ENCODE measurements at regions not wholly inside any gene's neighbourhood (a gene's known extent, or its start where the extent isn't known, plus 50 kb on each side); places are given as distances from the start of the nearest gene placed in this dataset.

DNA sequence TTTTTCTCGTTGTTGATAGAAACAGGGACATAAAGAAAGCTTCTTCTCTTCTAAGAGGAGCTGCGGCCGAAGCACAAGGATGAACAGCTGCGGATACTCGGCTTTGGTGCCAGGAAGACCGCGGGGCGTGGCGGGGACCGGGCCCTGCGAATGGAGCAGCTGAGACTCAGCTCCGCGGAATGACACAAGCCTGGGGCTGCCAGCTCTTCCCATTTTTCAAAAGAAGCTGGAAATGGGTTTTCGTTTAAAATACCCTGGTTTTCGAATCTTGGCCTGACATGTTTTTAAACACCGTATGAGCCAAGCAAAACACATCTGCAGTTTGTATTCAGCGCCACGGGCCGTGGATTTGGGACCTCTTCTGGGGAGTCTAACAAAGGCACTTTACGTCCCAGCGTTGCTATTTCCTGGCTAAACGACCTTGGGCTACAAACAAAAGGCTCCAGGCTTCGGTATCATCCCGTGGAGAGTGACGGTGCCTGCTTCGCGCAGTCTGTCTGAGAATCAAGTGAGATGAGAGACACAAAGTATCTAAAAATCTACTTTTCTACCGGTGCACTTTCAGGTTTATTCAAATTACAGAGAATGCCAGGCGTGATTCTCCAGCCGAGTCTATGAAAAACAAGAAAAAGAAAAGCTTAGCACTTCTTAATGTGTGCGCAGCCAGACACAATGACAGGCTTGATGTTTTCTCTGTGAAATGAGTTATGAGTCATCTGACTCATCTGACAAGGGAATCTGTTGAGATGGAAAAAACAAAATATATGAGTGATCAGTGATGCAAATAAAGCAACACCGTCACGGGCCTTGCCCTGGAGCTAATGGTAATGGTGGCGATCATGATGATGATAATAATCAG lies 114.0 kb upstream of the TMEM132D start:
- DNase-seq (ENCODE audit: low read depth in 2 of 2) = no peak

DNA sequence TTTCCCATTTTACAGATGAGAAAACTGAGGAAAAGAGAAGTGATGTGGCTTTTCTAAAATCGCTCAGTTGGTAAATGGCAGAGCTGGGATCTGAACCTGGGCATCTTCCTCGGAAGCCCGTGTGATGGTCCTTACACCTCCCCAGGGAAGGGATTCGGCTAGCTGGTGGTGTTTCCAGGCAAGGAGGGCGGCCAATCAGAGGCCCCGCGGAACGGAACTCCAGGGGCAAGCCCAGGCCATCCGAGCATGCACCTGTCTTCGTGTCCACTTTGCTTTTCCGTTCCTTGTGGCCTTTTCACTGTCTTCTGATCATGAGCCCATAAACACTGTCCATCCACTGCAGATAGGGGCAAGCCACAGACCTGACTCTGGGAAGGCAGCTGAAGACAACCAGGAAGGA lies 114.8 kb upstream of the TMEM132D start:
- no peak for DNase-seq (ENCODE audit: low read depth in 2 of 2)

DNA sequence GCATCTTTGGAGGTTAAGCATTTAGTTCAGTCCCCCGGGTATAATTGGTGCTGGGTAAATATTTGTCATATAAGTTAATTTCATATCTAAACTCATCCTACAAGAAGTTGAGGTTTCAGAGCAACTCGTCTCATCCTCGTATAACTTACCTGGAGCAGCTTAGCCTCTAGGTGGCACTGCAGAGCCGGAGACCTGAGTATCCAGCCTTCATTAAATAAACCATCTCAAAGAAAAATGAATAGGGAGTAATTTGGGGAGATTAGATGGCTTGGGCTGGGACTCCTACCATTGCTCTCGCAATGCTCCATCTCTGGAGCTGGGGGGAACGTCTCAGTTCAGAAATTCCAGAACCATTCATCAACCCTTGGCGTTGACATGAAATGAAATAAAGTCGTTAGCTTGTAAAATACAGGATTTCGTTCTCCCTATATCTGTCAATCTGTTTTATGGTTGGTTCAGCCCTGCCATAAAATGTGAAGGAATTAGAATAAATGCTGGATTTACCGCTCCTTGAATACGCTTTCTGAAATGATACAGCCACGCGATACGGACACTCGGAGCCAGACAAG lies 122.9 kb upstream of the TMEM132D start:
- DNase-seq (ENCODE audit: low read depth in 2 of 2) = no peak

GRCh38 chr12:130027798-130028197 lies 124.0 kb upstream of the TMEM132D start:
- DNase-seq (ENCODE audit: low read depth in 2 of 2) = no peak

- no peak for DNase-seq (ENCODE audit: low read depth in 2 of 2)
Observed at GRCh38 chr12:130029151-130029550, 125.3 kb upstream of the TMEM132D start.

GRCh38 chr12:130031041-130031440 lies 127.2 kb upstream of the TMEM132D start:
- DNase-seq (ENCODE audit: low read depth in 2 of 2) = no peak

GRCh38 chr12:130031571-130032189 lies 127.9 kb upstream of the TMEM132D start:
- DNase-seq (ENCODE audit: low read depth in 2 of 2) = peak; percentile 12 to 24

DNA sequence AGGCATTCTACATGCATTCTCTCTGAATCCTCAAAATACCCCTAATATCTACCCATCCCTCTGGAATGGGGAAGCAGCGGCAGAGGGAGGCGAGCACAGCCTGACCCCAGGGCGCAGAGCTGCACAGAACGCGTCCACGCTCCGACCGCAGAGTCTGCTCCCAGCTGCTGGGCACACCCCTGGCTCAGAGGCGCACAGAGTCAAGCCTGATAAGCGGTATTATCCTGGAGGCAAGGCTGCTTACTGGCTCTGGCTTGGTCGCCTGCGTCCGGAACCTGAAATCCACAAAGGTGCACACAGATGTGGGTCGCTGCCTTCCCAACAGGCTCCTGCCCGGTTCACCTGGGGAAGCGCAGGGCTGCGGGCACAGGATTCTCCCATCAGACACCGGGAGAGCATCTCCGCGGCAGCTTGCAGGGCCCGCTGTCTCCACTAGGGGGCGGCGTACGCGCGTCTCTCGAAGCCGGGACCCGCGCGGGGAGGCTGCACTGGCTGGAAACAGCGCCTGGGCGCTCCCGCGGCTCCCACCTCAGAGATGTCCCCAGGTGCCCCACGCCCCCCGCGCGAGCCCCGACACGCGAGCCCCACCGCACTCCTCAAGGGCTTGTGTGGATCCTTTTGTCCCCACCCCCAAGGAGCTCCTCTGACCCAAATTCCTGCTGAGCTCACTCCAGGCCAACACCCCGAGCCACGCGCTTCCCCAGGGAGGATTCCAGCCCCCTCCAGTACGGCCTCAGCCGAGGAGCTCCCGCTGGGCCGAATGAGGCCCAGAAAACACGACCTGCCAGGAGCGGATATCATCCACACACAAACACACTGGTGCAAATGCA lies 120.1 kb upstream of the FZD10 start:
- DNase-seq (ENCODE audit: low read depth in 2 of 2) = no peak

- no peak for DNase-seq (ENCODE audit: low read depth in 2 of 2)
Observed at GRCh38 chr12:130043685-130044406, 118.4 kb upstream of the FZD10 start.

DNA sequence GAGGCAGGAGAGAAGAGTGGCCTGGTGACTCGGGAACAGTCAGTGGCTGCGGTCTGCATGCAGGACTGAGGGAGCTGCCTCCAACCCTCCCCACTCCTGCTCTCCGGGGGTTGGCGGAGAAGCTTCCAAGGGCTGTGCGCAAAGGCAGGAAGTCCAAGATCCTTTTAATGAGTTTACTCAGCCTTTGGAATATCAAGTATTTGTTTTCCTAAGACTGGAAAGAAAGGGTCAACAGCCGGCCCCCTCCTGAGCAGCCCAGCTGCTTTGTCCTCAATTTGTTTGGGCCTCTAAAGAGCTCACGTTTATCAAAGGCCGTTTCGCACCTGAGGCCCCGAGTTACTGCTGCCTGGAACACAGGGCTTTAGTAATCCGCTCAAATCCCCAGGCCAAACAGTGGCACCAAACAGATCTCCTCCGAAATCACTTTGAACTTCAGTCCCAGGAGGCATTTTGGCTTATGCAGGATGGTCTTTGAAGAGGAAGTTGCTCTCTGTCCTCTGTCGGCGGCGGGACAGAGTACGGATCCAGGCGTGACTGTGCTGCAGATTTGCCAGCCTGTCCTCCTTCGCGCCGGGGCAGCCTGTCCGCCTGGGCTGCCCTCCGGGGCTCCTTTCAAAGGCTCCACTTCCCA lies 117.2 kb upstream of the FZD10 start:
- DNase-seq (ENCODE audit: low read depth in 2 of 2) = no peak

DNA sequence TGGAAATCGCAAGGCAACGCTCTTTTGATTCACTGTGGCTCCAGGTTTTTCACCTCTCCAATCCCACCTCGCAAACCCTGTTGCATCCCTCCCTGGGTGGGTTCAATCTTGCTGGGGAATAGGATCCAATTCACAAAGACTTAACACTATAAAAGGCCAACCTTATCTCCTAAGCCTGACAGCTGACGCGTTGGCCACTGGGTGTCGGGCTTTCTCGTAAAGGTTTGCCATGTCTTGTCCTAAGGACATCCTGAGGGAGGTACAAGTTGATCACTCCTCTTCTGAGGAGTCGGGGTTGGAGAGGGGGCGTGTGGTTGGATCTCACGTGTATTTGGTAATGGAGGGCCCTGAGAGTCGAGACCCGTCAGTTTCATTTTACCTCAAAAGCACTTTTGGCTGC lies 112.6 kb upstream of the FZD10 start:
- no peak for DNase-seq (ENCODE audit: low read depth in 2 of 2)

DNA sequence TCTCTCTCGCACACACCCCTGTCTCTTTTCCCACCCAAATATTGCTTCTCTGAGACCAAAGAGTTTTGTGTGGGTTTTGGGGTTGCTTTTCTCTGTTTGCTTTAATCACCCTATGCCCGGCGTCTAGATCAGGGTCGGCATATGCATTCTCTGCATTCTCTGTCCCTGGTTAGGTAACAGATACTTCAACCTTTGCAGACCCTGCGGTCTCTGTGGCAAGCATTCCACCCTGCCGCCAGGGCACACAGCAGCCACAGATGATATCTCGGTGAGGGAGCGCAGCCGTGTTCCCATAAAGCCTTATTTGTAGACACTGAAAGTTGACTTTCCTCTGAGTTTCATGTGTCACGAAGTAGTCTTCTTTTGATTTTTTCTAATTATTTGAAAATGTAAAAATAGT lies 110.4 kb upstream of the FZD10 start:
- DNase-seq (ENCODE audit: low read depth in 2 of 2) = no peak

DNA sequence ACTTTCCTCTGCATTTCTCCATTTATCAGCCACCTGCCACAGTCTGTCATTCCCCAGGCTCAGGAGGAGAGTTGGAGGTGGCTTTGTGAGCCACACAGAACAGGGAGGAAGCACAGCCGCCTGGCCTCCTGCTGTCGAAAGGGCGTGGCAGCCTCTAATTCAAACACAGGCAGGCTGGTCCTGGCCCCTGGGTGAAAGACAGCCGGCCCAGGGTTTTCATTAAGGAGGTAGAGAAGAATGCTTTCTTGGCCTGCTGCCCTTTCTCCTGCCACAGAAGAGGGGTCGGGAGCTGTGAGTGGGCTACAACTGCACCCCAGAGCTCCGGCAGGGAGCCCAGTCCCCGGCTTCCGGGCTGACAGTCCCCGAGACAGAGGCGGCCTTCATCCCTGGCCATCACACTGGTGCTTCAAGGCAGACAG lies 108.6 kb upstream of the FZD10 start:
- no peak for DNase-seq (ENCODE audit: low read depth in 2 of 2)

DNA sequence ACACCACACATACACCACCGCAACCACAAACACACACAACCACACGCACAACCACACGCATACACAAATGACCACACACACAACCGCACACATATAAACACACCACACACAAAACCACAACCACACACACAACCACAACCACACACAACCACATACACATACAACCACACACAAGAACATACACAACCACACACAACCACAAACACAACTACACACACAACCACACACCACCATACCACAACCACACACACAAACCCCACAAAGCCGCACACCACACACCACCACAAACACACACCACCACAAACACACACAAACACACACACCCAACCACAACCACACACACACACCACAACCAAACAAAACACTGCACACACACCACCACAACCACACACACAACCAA lies 107.5 kb upstream of the FZD10 start:
- no peak for DNase-seq (ENCODE audit: low read depth in 2 of 2)

DNA sequence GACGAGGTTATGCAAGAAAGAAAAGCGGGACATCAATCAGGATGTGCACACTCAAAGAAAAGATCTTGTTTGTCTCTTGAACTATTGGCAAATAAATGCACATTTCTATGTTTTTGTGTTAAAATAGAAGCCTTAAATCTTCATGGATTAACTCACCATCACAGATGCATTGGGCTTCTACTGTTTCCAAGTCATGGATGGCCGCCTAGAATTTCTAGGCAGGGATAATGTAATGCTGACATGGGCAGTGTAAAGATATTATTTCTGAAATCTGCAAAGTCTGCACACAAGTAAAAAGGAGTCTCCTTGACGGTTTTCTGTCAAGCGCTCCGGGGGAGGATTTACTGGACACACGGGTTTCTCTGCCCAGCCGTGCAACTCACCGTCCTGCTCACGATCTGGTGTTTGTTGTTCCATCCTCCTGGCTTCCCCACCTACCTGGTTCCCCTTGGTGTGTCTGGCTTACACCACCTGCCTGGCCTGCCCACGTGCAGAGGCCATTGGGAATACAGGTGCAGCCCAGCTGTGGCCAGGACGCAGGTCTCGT lies 103.3 kb upstream of the FZD10 start:
- no peak for DNase-seq (ENCODE audit: low read depth in 2 of 2)

- DNase-seq (ENCODE audit: low read depth in 2 of 2) = no peak
Observed at GRCh38 chr12:130063866-130064265, 98.4 kb upstream of the FZD10 start.

DNA sequence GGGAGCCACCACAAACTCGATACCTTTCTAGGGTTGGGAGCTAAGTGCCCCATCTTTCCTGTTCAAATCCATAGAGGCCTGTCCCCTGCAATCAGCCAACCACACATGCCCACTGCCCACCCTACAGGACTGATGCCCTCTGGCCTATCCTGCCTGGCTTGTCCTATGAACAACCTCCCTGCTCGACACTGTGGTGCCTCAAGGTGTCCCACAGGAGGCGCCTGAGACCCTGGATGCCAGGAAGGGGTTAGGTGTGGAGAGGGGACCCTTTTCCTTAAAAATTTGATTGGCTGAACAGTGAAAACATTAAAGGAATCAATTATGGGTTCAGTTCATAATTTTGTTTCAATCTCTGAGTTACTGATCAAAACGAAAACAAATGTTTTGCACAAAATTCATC lies 97.3 kb upstream of the FZD10 start:
- no peak for DNase-seq (ENCODE audit: low read depth in 2 of 2)

GRCh38 chr12:130066742-130067141 lies 95.5 kb upstream of the FZD10 start:
- DNase-seq (ENCODE audit: low read depth in 2 of 2) = no peak

GRCh38 chr12:130068741-130069140 lies 93.5 kb upstream of the FZD10 start:
- no peak for DNase-seq (ENCODE audit: low read depth in 2 of 2)

DNA sequence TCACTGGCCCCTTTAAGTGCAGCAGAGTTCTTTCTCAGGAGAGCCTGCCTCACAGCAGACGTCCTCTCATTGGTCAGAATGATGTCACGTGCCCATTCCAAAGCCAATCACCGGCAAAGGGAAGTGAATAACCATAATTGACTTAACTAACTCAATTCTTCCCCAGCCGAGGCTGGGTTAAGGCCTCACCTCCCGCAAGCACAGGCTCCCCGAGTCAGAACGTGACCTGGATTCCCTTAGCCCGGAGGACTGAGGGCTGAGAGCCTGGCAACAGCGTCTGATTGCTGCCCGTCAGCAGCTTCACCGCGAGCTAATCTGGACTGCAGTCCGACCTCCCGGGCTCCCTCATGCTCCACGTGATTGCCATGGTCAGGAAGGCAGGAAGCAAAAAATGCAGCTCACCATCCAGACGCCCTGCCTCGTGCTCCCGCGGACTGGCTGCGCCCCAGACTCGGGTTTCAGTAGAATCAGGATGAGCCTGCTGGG lies 92.1 kb upstream of the FZD10 start:
- no peak for DNase-seq (ENCODE audit: low read depth in 2 of 2)

DNA sequence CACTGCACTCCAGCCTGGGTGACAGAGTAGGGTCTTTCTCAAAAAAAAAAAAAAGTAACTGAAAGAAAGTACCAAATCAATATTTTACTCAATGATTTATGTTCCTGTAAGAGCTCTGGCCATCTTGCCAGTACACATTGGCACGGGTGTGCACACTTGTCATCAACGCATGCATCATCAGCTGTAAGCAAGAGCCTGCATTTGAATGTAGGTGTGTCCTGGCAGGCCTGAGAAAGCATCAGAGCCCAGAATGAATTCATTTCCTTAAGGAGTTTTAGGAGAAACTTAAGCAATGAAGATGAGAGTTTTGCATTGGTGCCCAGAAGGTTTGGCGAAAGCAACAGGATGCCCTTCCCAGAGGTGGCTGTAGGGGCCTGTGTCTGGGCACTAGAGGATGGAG lies 88.5 kb upstream of the FZD10 start:
- DNase-seq (ENCODE audit: low read depth in 2 of 2) = no peak
